Neural progenitor cell (in vitro differentiated cells): ENCODE measurements at regions not wholly inside any gene's neighbourhood (a gene's known extent, or its start where the extent isn't known, plus 50 kb on each side); places are given as distances from the start of the nearest gene placed in this dataset.

ENCODE experiments used
- DNase-seq: peaks from one replicate; pipeline ENCODE4 v3.0.0-alpha.2; 2016; ENCODE audit warnings: low spot score
- H2AFZ ChIP-seq: fragments of 200-600 bp; sonication (generic); replicated peaks from 2 replicates; pipeline ENCODE4 v1.6.1; 2016; ENCODE audit warnings: antibody characterized with exemption
- H3F3A ChIP-seq: fragments of 200-600 bp; sonication (generic); 2 replicates; pipeline ENCODE4 v1.6.1; 2016; ENCODE audit warnings: antibody characterized with exemption, low read depth
- H3K27ac ChIP-seq: fragments of 200-600 bp; sonication (generic); 2 replicates; pipeline ENCODE4 v1.5.1; 2016; ENCODE audit warnings: mild to moderate bottlenecking
- H3K27me3 ChIP-seq: fragments of 200-600 bp; sonication (generic); 2 replicates; pipeline ENCODE4 v1.6.1; 2016; ENCODE audit warnings: mild to moderate bottlenecking, moderate library complexity
- H3K36me3 ChIP-seq: fragments of 200-600 bp; sonication (generic); 2 replicates; pipeline ENCODE4 v1.5.1; 2016
- H3K4me1 ChIP-seq: fragments of 200-600 bp; sonication (generic); 2 replicates; pipeline ENCODE4 v1.6.1; 2016; ENCODE audit warnings: mixed run types
- H3K4me2 ChIP-seq: fragments of 200-600 bp; sonication (generic); 2 replicates; pipeline ENCODE4 v1.6.1; 2016
- H3K4me3 ChIP-seq: fragments of 200-600 bp; sonication (generic); 2 replicates; pipeline ENCODE4 v1.5.1; 2016
- H3K79me2 ChIP-seq: fragments of 200-600 bp; sonication (generic); 2 replicates; pipeline ENCODE4 v1.6.1; 2016; ENCODE audit warnings: low read depth
- H3K9ac ChIP-seq: fragments of 200-600 bp; sonication (generic); 2 replicates; pipeline ENCODE4 v1.6.1; 2016
- H3K9me3 ChIP-seq: fragments of 200-600 bp; sonication (generic); 2 replicates; pipeline ENCODE4 v1.5.1; 2016; ENCODE audit warnings: low read depth
- H4K20me1 ChIP-seq: fragments of 200-600 bp; sonication (generic); 2 replicates; pipeline ENCODE4 v1.6.1; 2016; ENCODE audit warnings: low read depth
- H3K27ac Mint-ChIP-seq: 3 replicates; pipeline ENCODE4 v1.8.0; 2021; ENCODE audit warnings: mixed read lengths
- H3K27me3 Mint-ChIP-seq: 2 replicates; pipeline ENCODE4 v1.8.0; 2022; ENCODE audit warnings: low read depth, mild to moderate bottlenecking, inconsistent platforms, moderate library complexity, mixed read lengths; ENCODE audit not compliant: insufficient read depth
- H3K36me3 Mint-ChIP-seq: 3 replicates; pipeline ENCODE4 v1.8.0; 2021; ENCODE audit warnings: mixed read lengths
- H3K4me1 Mint-ChIP-seq: 3 replicates; pipeline ENCODE4 v1.8.0; 2021; ENCODE audit warnings: mixed read lengths
- H3K4me3 Mint-ChIP-seq: 3 replicates; pipeline ENCODE4 v1.8.0; 2021; ENCODE audit warnings: mild to moderate bottlenecking, moderate library complexity, mixed read lengths
- H3K9me3 Mint-ChIP-seq: 3 replicates; pipeline ENCODE4 v1.8.0; 2020; ENCODE audit warnings: mixed read lengths
- CTCF ChIP-seq: fragments of 200-600 bp; sonication (generic); IDR thresholded peaks from 2 replicates; pipeline ENCODE4 v1.5.1; 2017; ENCODE audit warnings: antibody characterized with exemption, mild to moderate bottlenecking
- EZH2 ChIP-seq: fragments of 200-600 bp; sonication (generic); IDR thresholded peaks from 2 replicates; pipeline ENCODE4 v1.6.1; 2017; ENCODE audit warnings: antibody characterized with exemption, mild to moderate bottlenecking, moderate library complexity
- EZH2phosphoT487 ChIP-seq: fragments of 200-600 bp; sonication (generic); IDR thresholded peaks from 2 replicates; pipeline ENCODE4 v1.6.1; 2017; ENCODE audit warnings: antibody characterized with exemption

DNA sequence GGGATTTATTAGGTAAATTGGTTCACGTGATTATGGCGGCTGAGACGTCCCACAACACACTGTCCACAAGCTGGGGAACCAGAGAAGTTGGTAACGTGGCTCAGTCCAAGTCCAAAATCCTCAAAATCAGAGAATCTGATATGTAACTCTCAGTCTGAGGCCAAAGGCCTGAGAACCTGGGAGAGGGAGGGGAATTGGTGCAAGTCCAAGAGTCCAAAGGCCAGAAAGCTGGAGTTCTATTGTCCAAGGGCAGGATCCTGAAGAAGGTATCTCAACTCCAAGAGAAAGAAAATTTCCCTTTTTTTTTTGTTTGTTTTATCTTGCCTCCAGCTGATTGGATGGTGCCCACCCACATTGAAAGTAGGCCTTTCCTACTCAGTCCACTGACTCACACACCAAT is 83.8 kb downstream of the PRDM9 start:
- no peaks in the 10 kb centered on the region for H3K4me1 ChIP-seq
- no peaks in the 10 kb centered on the region for H4K20me1 ChIP-seq
- no peak overlapping the region for H2AFZ ChIP-seq
- TF ChIP-seq EZH2phosphoT487 (no peak), CTCF (no peak), EZH2 (no peak)
- no peaks in the 10 kb centered on the region for H3K9me3 Mint-ChIP-seq
- no peaks in the 10 kb centered on the region for H3K4me1 Mint-ChIP-seq
- no peak overlapping the region for H3K27ac Mint-ChIP-seq
- H3K4me3 ChIP-seq: no peak overlapping the region
- H3K4me2 ChIP-seq: no peak overlapping the region
- H3K36me3 Mint-ChIP-seq: no peaks in the 10 kb centered on the region
- no peak for DNase-seq
- H3K27me3 Mint-ChIP-seq: no peaks in the 10 kb centered on the region
- H3F3A ChIP-seq: no peaks in the 10 kb centered on the region
- H3K9me3 ChIP-seq: no peaks in the 10 kb centered on the region
- no peak overlapping the region for H3K9ac ChIP-seq
- H3K4me3 Mint-ChIP-seq: no peak overlapping the region
- H3K27me3 ChIP-seq: no peaks in the 10 kb centered on the region
- no peaks in the 10 kb centered on the region for H3K79me2 ChIP-seq
- H3K36me3 ChIP-seq: no peaks in the 10 kb centered on the region
- no peak overlapping the region for H3K27ac ChIP-seq

GRCh38 chr5:23606927-23607326 is 99.5 kb downstream of the PRDM9 start:
- TF ChIP-seq EZH2: no peak
- no peak for TF ChIP-seq EZH2phosphoT487
- TF ChIP-seq CTCF: no peak
- peaks cover 2% of the 10 kb centered on the region for H3K9me3 Mint-ChIP-seq
- H3K9ac ChIP-seq: no peak overlapping the region
- H3K79me2 ChIP-seq: no peaks in the 10 kb centered on the region
- H3K4me1 ChIP-seq: no peaks in the 10 kb centered on the region
- DNase-seq: no peak
- H4K20me1 ChIP-seq: no peaks in the 10 kb centered on the region
- no peaks in the 10 kb centered on the region for H3K4me1 Mint-ChIP-seq
- H3K27me3 ChIP-seq: no peaks in the 10 kb centered on the region
- H3K27ac ChIP-seq: no peak overlapping the region
- H3K27ac Mint-ChIP-seq: no peak overlapping the region
- no peak overlapping the region for H3K4me3 ChIP-seq
- no peak overlapping the region for H3K4me2 ChIP-seq
- no peaks in the 10 kb centered on the region for H3K36me3 Mint-ChIP-seq
- H3F3A ChIP-seq: no peaks in the 10 kb centered on the region
- no peak overlapping the region for H2AFZ ChIP-seq
- H3K27me3 Mint-ChIP-seq: no peaks in the 10 kb centered on the region
- no peaks in the 10 kb centered on the region for H3K36me3 ChIP-seq
- H3K9me3 ChIP-seq: no peaks in the 10 kb centered on the region
- H3K4me3 Mint-ChIP-seq: no peak overlapping the region

GRCh38 chr5:23612701-23613100 is 105.3 kb downstream of the PRDM9 start:
- TF ChIP-seq EZH2 (no peak), EZH2phosphoT487 (no peak), CTCF (no peak)
- Histone ChIP-seq H3K9ac (no peak overlapping the region), H3K27me3 (no peaks in the 10 kb centered on the region), H3K4me3 (no peak overlapping the region), H3K79me2 (no peaks in the 10 kb centered on the region), H2AFZ (no peak overlapping the region), H3F3A (no peaks in the 10 kb centered on the region), H3K9me3 (no peaks in the 10 kb centered on the region), H3K27ac (no peak overlapping the region), H3K36me3 (no peaks in the 10 kb centered on the region), H3K4me2 (no peak overlapping the region), H4K20me1 (no peaks in the 10 kb centered on the region), H3K4me1 (no peaks in the 10 kb centered on the region)
- Mint-ChIP-seq H3K4me3 (no peak overlapping the region), H3K4me1 (no peaks in the 10 kb centered on the region), H3K36me3 (no peaks in the 10 kb centered on the region), H3K27me3 (no peaks in the 10 kb centered on the region), H3K27ac (no peak overlapping the region), H3K9me3 (peaks cover 16% of the 10 kb centered on the region)
- DNase-seq: no peak

GRCh38 chr5:23613566-23613965 is 106.2 kb downstream of the PRDM9 start:
- Mint-ChIP-seq H3K36me3 (no peaks in the 10 kb centered on the region), H3K4me3 (no peak overlapping the region), H3K4me1 (no peaks in the 10 kb centered on the region), H3K9me3 (peaks cover 16% of the 10 kb centered on the region), H3K27me3 (peaks cover 2% of the 10 kb centered on the region), H3K27ac (no peak overlapping the region)
- H3K9me3 ChIP-seq: no peaks in the 10 kb centered on the region
- H3K27ac ChIP-seq: no peak overlapping the region
- H4K20me1 ChIP-seq: no peaks in the 10 kb centered on the region
- TF ChIP-seq EZH2: no peak
- no peak for TF ChIP-seq EZH2phosphoT487
- no peak for TF ChIP-seq CTCF
- H3K9ac ChIP-seq: no peak overlapping the region
- no peaks in the 10 kb centered on the region for H3K36me3 ChIP-seq
- no peaks in the 10 kb centered on the region for H3K4me1 ChIP-seq
- H3F3A ChIP-seq: no peaks in the 10 kb centered on the region
- H3K4me2 ChIP-seq: no peak overlapping the region
- no peak overlapping the region for H3K4me3 ChIP-seq
- H3K79me2 ChIP-seq: no peaks in the 10 kb centered on the region
- H3K27me3 ChIP-seq: no peaks in the 10 kb centered on the region
- DNase-seq: no peak
- no peak overlapping the region for H2AFZ ChIP-seq
